ENCODE measurements at regions not wholly inside any gene's neighbourhood (a gene's known extent, or its start where the extent isn't known, plus 50 kb on each side); places are given as distances from the start of the nearest gene placed in this dataset.

GRCh38 chr5:68409259-68409658 lies 193.7 kb downstream of the PIK3R1 start:
- DNase-seq = no peak

DNA sequence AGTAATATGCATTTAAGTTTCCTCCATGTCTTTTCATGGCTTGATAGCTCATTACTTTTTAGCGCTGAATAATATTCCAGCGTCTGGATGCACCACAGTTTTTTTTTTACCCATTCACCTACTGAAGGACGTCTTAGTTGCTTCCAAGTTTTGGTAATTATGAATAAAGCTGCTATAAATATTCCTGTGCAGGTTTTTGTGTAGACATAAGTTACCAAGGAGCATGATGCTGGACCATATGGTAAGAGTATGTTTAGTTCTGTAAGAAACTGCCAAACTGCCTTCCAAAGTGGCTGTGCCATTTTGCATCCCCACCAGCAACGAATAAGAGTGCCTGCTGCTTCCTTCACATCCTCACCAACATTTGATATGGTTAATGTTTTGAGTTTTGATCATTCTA lies 195.6 kb downstream of the PIK3R1 start:
- no peak for DNase-seq

DNA sequence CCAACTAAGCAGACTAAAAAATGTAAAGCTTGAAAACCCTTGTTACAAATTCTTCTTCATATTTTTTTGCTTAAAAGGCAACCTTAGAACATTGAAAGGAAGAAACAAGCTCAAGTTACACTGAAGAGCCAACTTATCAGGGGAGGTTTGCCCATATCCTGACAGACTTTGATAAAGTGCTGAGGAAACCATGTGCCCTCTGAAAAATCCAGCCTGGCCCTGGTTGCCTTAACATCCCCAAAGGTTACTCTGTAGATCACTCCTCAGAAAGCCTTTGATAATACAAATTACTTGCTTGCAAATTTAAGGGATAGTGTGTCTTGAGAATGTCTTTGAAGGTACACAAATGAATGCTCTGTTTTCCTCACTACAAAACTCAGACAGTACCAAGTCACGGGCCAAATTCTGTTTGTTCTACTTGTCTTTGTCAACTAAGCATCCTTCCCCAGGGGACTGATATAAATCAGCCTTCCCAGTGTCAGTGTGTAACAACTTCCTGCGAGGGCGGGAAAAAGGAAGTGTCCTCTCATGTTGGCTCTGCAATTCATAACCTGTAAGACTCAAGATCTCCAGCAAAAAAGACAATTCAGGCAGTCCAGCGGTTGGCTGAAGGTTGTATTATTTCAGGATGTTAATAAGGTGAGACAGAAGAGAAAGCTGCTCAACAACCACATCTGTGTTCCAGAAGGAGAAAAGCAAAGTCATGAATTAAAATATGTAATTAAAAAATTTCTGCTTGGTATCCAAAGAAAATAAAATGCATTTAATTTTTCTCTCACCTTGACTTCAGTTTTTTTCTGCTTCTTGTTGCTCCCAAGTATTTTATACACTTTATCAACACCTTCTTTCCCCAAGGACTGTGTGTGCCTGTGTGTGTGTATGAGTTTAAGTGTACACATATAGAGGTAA lies 199.9 kb downstream of the PIK3R1 start:
- DNase-seq = no peak

- DNase-seq = no peak
These were observed 201.2 kb downstream of the PIK3R1 start for GRCh38 chr5:68416714-68417113.

DNA sequence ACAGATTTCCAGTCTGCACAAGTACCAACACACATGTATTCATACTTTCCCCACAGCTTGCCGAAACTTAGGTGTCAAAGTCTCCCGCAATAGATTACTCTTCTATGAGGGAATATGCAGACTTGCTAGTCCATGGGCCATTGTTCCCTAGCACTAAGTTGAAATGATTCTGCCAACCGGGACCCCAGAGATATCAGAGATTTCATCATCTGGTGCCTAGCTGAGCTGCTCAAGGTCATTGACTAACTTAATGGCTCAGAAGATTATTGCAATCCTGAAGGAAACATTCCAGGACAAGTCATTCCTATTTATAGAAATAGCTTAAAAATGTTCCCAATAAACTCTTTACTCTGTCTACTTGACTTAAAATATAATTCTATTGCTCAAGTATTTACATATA lies 202.6 kb downstream of the PIK3R1 start:
- DNase-seq = no peak

- no peak for DNase-seq
These were observed 203.1 kb downstream of the PIK3R1 start for GRCh38 chr5:68418680-68419079.

DNA sequence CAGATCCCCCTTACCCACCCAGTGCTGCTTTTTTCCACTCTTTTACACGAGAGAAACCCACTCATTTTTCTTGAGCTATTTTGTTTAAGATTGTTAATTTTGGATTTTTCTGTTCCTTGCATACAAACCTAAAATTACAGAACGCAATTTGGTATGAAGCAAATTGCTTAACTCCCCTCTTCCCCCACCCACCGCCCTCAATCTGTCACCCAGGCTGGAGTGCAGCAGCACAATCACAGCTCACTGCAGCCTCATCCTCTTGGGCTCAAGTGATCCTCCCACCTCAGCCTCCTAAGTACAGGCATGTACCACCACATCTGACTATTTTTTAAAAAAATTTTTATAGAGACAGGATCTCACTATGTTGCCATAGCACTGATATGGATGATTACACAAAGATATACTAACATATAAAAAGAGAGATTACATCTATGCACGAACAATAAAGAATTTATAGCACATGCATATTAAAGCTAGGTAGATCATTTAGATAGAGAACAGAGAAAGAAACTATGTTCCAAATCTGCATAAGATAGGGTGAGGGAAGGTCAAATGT lies 203.6 kb downstream of the PIK3R1 start:
- no peak for DNase-seq

DNA sequence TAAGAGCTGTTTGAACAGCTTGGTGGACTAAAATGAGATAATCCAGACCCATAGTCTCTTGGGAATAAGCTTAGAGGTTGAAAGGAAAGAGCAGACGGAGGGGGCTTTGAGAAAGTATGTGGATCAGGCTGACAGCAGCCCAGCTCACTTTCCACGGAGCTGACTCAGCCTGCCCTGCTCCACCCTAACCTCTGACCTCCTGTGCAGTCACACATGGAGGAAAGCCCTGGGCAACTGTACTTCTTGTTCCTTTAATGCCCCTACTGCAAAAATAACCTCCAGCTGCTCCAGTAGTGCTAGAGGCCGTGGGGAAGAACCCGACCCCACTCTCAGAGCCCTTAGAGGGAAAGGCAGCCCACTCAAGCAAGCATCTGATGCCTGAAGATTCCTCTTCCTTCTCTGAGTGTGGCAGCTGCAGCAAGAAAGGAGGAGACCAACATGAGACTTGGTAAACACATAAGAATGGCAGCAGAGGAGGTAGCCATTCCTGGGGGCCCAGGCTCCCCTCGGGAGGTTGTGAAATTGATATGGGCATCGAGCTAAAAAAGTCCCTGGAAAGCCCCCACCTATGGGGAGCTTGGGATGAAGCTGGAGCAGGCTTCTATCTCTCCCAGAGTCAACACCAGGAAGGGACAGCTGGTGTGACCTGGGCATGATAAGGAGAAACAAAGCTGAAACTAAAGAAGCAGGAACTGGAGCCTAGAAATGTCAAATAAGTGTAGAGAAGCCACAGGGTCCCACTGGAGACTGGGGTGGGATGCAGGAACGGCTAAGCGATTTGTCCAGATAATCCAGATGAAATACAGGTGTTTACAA lies 204.3 kb downstream of the PIK3R1 start:
- DNase-seq = peak; percentile 83

DNA sequence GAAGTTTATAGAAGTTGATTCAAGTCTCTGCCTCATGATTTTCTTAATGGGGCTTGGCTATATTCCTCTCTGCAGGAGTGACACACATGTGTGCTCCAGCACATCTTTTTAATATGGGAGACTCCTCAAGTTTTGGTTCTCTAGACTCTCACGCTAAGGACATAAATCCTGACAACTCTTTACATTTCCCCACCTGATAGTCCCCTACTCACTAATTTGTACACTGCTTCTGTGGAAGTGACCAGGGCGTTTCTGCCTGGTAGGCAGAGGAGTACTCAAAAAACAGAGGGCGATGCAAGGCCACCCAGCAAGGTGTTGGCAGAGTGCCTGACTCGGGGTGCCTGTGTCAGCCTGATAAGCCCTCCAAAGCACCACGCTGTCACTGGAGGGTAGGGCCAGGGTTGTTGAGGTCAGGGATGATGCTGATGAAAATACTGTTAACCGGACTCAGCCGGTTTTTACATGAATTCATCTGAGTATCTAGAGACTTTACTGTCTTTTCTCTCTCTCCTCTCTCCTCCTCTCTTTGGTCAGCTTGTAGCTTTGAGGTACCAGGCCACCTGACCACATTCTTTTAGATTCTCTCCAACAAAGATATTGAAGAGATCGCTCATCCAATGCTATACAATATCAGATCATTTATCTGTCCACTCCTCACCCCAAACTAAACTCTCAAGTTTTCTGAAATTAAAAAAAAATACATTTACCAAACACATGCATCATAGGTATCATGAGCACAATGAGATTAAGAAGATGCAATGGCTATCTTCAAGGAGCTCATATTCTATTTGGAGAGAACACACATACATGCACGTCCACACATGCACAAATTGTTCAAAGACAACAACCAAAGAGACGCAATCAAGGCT lies 205.2 kb downstream of the PIK3R1 start:
- no peak for DNase-seq

- no peak for DNase-seq
These were observed 206.1 kb downstream of the PIK3R1 start for GRCh38 chr5:68421485-68422220.

GRCh38 chr5:68423154-68423811 lies 207.7 kb downstream of the PIK3R1 start:
- DNase-seq = no peak

DNA sequence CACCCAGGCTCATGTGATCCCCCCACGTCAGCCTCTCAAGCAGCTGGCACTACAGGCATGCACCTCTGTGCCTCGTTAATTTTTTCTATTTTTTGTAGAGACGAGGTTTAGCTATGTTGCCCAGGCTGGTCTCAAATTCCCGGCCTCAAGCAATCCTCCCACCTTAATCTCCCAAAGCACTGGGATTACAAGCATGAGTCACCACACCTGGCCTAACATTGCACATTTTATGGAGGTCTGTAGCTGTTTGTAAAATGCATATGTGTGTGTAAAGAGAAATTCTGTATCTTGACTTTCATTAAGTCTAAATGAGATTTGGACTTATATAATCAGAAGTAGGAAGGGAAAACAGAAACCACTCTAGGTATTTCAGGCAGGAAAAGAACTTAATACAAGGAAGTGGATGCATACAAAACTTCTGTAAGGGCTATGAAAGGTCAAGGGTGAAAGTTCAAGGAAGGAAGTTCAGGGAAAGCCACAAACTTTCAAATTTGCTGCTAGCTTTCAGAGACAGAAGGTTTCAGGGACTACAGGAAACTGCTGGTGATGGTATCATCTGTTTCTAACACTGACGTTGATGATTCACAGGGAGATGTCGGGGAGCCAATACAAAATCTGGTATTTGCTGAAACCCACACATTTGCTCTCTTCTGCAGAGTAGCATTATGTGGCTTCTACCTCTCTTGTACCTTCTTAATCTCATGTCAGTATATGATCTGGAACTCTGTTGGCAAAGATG lies 209.4 kb downstream of the PIK3R1 start:
- DNase-seq = no peak

DNA sequence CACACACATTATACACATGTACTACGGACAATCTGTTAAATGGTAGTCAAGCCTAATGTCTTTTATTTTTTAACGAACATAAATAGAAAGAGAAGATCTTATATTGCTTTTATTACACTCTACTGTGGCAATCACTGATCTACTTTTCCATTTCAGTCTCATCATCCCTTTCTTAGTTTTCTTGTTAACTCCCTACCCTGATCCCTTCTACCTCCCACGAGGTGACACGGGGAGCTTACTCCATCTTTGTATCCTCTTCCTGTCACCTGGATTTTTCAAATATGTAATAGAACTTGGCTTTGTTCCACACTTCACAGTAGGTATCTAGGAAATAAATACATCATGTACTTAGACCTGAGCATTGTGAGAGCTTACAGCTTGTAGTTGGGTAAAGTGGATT lies 211.0 kb downstream of the PIK3R1 start:
- DNase-seq = no peak

DNA sequence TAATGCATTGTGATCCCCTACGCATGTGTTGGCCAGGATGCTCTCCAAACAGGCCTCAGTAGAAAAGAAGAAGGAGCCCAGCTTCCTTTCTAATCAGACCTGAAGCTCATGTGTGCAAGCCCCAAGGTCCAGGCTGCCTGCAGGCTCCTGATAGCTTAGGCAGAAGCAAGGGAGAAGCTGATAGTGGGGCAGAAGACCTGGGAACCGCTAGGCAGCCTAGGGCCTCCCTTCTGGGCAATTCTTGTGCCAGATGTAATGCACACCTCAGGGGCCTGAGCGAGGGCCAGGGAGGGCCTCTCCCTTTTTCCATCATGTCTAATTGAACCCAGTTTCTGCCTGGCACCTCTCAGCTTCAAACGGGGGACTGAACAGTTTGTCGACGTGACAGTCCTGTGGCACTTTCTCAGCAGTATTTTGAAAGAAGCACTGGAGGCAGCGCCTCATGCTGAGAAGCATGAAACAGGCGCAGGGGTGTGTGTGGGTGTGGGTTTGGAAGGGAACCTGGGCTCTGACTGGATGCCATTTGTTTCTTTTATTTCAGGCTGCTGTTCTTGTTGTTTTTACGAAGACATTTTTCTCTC lies 212.8 kb downstream of the PIK3R1 start:
- no peak for DNase-seq

GRCh38 chr5:68429510-68429909 lies 214.0 kb downstream of the PIK3R1 start:
- DNase-seq = no peak

DNA sequence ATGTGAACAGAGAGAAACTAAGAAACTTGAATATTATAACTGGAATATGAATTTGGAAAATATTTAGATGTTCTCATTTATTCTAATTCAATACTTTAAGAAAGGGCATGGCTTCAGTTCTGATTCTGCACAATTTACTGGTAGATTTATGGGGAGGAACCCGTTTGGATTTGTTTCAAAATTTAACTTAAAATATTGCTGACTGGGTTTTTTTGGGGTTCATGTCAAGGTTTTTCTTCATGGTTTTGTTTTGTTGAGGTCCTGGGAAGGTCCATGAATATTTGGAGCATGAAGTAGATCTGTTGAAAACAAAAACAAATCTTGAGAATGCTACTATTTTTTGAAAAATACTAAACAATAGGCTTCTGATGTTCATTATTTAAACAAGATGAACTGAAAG lies 214.7 kb downstream of the PIK3R1 start:
- no peak for DNase-seq

DNA sequence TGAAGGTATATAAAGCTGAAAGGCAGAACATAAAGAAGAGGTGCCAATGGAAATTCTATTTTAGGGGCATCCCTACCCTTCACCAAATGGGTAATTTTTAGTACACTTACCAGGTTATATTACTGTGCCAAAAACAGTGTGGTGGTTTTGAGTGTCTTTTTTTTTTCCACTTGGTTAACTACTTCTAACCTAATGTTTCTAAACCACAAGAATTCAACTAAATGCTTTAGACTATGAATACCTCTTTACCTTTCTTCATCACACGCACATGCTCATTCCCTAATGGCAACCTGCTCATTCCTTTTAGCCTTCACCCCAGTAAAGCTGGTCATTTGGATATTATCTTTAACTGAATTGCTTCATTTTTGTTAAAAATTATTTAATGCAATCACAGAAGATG lies 215.6 kb downstream of the PIK3R1 start:
- DNase-seq = no peak

- no peak for DNase-seq
These were observed 216.2 kb downstream of the PIK3R1 start for GRCh38 chr5:68431601-68432337.

GRCh38 chr5:68432682-68433081 lies 217.1 kb downstream of the PIK3R1 start:
- no peak for DNase-seq

DNA sequence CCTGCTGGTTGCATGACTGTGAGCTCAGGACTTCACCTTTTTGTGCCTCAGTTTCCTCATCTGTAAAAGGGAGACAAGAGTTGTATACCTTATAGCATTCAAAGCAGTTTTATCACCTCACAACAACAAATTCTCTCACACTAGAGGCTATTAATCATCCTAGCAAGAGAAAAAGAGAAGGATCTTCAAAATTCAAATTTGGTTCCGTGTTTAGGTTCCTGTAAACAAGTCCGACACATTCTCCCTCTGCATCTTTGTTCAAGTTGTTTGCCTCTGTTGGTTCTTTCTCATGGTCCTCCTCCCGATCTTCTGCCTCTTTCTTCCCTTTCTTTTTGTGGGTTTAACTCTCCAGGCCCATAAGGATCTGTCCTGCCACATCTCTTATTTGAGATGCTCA lies 218.0 kb downstream of the PIK3R1 start:
- no peak for DNase-seq

Measured in DMS 273 treated with DMSO at 0.1 percent for 48 hours (cell line).